Brain microvascular endothelial cell (primary cell): ENCODE measurements at regions not wholly inside any gene's neighbourhood (a gene's known extent, or its start where the extent isn't known, plus 50 kb on each side); places are given as distances from the start of the nearest gene placed in this dataset.

Source experiments
- DNase-seq: peaks from one replicate; pipeline ENCODE4 v3.0.0-alpha.2; 2020
- H3K27ac ChIP-seq: fragments of 250-450 bp; sonication (Bioruptor Pico); 2 replicates; pipeline ENCODE4 v1.5.1; 2020; ENCODE audit warnings: mild to moderate bottlenecking, moderate library complexity
- H3K27me3 ChIP-seq: fragments of 250-450 bp; sonication (Bioruptor Pico); replicated peaks from 2 replicates; pipeline ENCODE4 v1.5.1; 2020; ENCODE audit warnings: mild to moderate bottlenecking
- H3K36me3 ChIP-seq: fragments of 250-450 bp; sonication (Bioruptor Pico); replicated peaks from 2 replicates; pipeline ENCODE4 v1.5.1; 2020; ENCODE audit warnings: mild to moderate bottlenecking
- H3K4me3 ChIP-seq: 2 replicates; pipeline ENCODE4 v1.5.1; 2011; ENCODE audit warnings: low read depth, mild to moderate bottlenecking, control low read depth, low read length, moderate library complexity
- CTCF ChIP-seq: IDR thresholded peaks from 2 replicates; pipeline ENCODE4 v1.5.1; 2011; ENCODE audit warnings: low read depth, mild to moderate bottlenecking, moderate library complexity, low read length, control low read depth, inconsistent platforms; ENCODE audit errors: missing control alignments
- in situ Hi-C: cut with HindIII; loops from 2 replicates; pipeline ENCODE4 v1.10.0; 2017; ENCODE audit warnings: low sequenced_read_pairs, low pct_ligation_motif_present

- in situ Hi-C loops, result no loop called here
- Histone ChIP-seq H3K27me3 (no peaks in the 10 kb centered on the region), H3K36me3 (no peaks in the 10 kb centered on the region), H3K4me3 (no peak overlapping the region), H3K27ac (no peak overlapping the region)
- peak; percentile 8 for DNase-seq
- no peak for TF ChIP-seq CTCF
Observed at GRCh38 chr6:84417260-84417659, 189.8 kb upstream of the CEP162 start.

GRCh38 chr6:84416043-84416657 is 188.7 kb upstream of the CEP162 start:
- no peaks in the 10 kb centered on the region for H3K27me3 ChIP-seq
- TF ChIP-seq CTCF, result no peak
- H3K27ac ChIP-seq, result no peak overlapping the region
- in situ Hi-C loops, result no loop called here
- no peaks in the 10 kb centered on the region for H3K36me3 ChIP-seq
- no peak overlapping the region for H3K4me3 ChIP-seq
- DNase-seq, result no peak

GRCh38 chr6:84415517-84415916 is 188.1 kb upstream of the CEP162 start:
- in situ Hi-C loops, result no loop called here
- Histone ChIP-seq H3K27ac (no peak overlapping the region), H3K27me3 (no peaks in the 10 kb centered on the region), H3K4me3 (no peak overlapping the region), H3K36me3 (no peaks in the 10 kb centered on the region)
- DNase-seq, result no peak
- TF ChIP-seq CTCF, result no peak

GRCh38 chr6:84415068-84415467 is 187.6 kb upstream of the CEP162 start:
- in situ Hi-C loops, result no loop called here
- Histone ChIP-seq H3K36me3 (no peaks in the 10 kb centered on the region), H3K27ac (no peak overlapping the region), H3K27me3 (no peaks in the 10 kb centered on the region), H3K4me3 (no peak overlapping the region)
- no peak for TF ChIP-seq CTCF
- DNase-seq, result no peak

- H3K27me3 ChIP-seq, result no peaks in the 10 kb centered on the region
- no peak for TF ChIP-seq CTCF
- in situ Hi-C loops, result no loop called here
- no peak for DNase-seq
- H3K27ac ChIP-seq, result no peak overlapping the region
- H3K36me3 ChIP-seq, result no peaks in the 10 kb centered on the region
- H3K4me3 ChIP-seq, result no peak overlapping the region
Observed at GRCh38 chr6:84414531-84414930, 187.1 kb upstream of the CEP162 start.

GRCh38 chr6:84411060-84411629 is 183.7 kb upstream of the CEP162 start:
- Histone ChIP-seq H3K36me3 (no peaks in the 10 kb centered on the region), H3K27ac (no peak overlapping the region), H3K4me3 (no peak overlapping the region), H3K27me3 (no peaks in the 10 kb centered on the region)
- in situ Hi-C loops, result no loop called here
- peak; percentile 54 for DNase-seq
- no peak for TF ChIP-seq CTCF
